ENCODE measurements at regions not wholly inside any gene's neighbourhood (a gene's known extent, or its start where the extent isn't known, plus 50 kb on each side); places are given as distances from the start of the nearest gene placed in this dataset.
"Not testable (repeated sequence)": the region's sequence is repeated elsewhere in the genome, so short reads cannot be mapped to it uniquely, and the experiment has no call there.

DNA sequence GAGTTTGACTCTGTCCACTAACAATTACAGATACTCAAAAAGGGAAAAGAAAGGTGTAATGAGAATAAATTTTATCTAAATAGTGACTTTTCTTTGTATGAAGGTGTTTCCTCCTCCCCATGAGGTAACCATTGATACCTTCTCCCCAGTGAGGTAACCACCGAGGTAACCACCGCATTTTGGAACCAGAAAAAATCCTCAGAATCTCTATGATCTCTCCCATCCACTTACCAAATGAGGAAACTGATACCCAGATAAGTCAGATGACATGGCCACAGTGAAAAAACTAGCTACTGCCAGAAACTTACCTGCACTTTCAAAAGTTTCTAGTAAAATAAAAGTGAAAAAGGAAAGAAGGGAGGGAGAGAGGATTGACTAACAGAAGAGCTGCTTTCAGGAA lies 124.0 kb upstream of the FNDC3A start:
- no peak for DNase-seq

DNA sequence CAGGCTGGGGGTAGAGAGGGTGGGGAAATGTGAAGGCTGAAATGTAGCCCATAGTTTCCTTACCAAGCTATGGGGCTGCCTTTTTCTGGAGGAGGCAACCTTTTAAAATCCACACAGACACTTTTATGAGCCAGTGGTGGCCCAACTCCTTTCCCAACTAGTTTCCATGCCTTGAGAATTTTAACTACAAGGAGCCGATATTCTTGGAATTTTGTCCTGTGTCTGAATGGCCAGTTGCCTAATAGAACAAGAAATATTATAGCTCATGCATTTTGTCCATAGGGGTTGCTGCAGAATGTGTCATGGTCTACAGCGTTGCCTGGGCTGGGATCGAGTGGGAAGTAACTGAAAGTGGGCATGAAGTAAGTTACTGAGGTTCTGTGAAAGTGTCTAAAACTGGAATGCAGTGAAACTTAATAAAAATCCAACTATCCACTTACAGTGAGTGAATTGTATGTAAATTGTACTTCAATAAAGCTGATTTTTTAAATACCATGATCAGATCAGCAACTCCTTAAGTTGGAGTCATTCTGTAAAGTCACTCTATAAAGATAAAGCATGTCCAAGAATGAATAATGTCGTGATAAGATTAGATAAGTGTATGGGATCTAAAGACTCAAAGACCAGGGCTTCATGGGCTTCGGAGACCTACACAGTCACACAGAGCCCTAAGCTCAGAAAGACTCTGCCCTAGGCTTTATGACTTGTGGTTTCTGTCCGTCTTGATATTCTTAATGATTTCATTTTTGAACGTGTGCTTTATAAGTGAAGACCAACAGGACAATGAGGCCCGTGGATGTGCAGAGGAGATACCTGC lies 122.6 kb upstream of the FNDC3A start:
- DNase-seq: no peak

DNA sequence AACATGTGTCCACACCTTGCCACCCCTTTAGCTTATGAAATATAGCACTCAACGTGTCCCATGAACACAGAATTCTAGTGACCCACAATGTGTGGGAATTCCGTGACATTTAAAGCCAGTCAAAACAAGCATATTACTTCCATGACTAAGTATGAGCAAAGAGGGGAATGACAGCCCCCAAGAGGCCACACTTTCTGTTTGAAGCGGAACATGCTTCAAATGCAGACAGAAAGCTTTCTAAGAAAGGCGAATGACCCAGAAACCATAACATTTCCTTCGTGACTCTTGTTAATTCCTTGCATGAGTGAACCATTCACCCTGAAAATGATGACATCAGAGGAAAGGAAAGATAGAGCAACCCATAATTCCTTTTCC lies 122.0 kb upstream of the FNDC3A start:
- peak; percentile 4 to 15 for DNase-seq

- no peak for DNase-seq
Observed at GRCh38 chr13:48857576-48857975, 118.1 kb upstream of the FNDC3A start.

DNA sequence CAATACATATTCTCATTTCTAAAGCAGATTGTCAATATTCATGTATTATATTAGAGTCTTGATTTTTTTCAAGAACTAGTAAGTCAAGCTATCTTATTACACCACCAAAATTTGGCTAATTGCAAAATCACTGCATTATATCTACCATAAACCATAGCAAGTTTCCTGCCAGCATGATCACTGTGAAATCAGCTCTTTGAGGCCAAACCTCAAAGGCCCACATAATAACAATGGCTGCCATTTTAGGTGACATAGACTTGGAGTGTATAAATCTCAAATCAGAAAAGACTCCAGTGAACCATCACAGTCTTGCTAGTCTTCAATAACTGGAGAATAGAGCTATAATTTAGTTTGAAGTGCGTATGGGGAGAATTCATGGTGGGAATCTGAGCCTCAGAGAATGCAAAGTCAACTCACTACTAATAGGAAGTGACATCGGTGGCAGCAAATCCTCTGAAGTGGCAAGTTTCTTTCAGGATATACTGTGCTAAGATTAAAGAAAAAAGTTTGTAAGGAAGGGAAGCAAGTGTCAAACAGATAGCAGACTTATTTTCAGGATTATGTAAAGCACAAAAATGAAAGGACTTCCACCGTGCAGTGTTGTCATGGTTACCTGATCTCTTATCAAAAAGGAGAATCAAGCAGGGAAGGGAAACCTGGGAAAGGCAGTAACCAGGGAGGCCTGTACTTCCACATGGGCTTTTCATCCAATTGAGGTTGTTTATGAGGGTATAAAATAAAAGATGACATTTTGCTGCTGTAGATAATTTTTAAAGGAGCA lies 117.4 kb upstream of the FNDC3A start:
- no peak for DNase-seq

- no peak for DNase-seq
Observed at GRCh38 chr13:48859272-48860105, 116.2 kb upstream of the FNDC3A start.

- no peak for DNase-seq
Observed at GRCh38 chr13:48860364-48860763, 115.3 kb upstream of the FNDC3A start.

- no peak for DNase-seq
Observed at GRCh38 chr13:48862572-48862971, 113.1 kb upstream of the FNDC3A start.

DNA sequence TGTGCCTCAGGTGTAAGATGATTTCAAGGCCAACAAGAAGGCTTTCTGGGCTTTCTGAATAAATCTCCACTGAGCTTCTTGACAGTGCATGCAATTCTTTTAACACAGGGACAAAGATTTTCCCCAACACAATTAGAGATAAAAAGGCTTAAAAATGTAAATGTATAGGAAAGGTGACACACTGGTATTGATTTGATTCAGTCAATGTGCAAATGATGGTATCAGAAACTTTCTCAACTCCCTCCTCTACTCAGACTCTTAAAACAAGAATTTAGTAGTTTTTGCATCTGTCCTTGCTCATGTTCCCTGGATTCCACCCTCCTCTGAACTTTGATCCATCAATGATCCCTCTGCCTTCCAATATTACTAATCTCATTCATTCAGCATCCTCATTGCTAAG lies 111.6 kb upstream of the FNDC3A start:
- DNase-seq: no peak

- no peak for DNase-seq
Observed at GRCh38 chr13:48866249-48866648, 109.5 kb upstream of the FNDC3A start.

- DNase-seq: no peak
Observed at GRCh38 chr13:48873081-48873480, 102.6 kb upstream of the FNDC3A start.

DNA sequence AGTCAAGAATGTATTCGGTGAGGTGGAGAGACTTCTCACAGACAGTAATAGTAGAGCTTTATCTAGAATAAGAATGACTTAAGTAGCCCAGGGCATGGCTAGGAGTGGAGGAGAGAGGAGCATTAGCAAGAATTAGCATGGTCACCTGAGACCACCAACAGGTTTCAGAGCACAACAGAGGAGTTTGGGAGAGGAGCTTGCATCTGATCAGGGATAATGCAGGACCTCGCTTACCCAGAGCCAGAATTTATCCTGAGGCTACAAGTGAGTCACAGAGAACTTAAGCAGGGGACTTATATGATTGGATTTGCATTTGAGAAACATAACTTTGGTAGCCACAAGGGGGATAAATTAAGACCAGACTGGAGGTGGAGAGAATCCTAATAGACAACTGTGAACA lies 102.1 kb upstream of the FNDC3A start:
- no peak for DNase-seq

DNA sequence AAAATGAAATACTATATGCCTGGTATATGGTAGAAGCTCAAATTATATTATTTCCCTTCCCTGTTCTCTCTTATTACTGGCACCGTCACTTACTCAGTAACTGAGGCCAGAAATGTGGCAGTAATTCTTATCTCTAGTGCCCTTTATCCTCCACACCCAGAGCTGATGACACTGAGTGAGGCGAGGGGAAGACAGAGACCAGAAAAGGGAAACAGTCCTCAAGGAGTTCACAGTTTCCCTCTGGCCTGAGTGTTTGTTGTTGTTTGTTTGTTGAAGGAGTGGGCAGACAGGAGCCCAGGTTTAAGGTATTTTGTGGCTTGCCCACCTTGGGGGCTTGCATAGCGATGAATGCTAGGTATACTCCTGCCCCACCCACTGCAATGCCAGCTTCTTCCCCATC lies 101.5 kb upstream of the FNDC3A start:
- DNase-seq: no peak

GRCh38 chr13:48875047-48875446 lies 100.7 kb upstream of the FNDC3A start:
- no peak for DNase-seq

DNA sequence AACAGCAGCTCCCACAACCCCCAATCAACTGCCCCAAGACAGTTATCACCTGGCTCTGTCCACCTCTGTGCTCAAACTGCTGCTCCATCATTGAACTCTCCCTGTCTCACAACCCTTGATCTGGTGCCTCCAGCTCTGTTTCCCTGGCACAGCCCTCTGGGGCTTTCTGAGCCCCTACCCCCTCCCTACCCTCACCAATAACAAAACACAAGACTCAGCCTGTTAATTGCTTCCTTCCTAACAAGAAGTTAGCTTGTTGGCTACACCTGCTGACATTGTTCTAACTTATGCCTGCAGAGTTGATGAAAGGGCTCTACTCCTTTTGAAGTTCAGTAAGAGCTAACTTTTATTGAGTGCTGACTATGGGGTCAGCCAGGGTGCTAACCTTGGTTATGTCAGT lies 99.4 kb upstream of the FNDC3A start:
- no peak for DNase-seq

GRCh38 chr13:48879432-48879831 lies 96.3 kb upstream of the FNDC3A start:
- no peak for DNase-seq

- no peak for DNase-seq
Observed at GRCh38 chr13:48879854-48880253, 95.9 kb upstream of the FNDC3A start.

DNA sequence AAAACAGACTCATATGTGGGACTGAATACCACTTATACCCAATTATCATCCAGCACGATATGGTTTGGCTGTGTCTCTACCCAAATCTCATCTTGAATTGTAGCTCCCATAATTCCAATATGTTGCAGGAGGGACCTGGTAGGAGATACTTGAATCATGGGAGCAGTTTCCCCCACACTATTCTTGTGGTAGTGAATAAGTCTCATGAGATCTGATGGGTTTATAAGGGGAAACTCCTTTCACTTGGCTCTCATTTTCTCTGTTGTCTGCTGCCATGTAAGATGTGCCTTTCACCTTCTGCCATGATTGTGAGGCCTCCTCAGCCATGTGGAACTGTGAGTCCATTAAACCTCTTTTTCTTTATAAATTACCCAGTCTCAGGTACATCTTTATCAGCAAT lies 91.9 kb upstream of the FNDC3A start:
- not testable (repeated sequence) for DNase-seq

DNA sequence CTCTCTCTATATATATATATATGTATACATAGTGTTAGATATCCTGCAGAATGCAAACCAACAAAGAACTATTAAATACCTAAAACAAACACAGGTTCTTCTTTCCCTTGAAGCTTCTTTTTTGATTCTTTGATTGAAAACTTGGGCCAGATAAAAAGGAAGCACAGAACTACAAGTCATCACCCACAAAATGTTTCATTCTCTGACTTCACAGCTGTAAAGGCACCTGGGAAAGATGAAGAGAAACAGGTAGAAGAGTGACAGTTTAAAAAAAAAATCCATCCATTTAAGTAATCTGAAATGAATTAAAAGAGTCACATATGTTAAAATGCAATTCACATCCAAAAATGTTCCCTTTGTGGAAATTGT lies 90.7 kb upstream of the FNDC3A start:
- DNase-seq: no peak

GRCh38 chr13:48888613-48889012 lies 87.1 kb upstream of the FNDC3A start:
- DNase-seq: no peak

DNA sequence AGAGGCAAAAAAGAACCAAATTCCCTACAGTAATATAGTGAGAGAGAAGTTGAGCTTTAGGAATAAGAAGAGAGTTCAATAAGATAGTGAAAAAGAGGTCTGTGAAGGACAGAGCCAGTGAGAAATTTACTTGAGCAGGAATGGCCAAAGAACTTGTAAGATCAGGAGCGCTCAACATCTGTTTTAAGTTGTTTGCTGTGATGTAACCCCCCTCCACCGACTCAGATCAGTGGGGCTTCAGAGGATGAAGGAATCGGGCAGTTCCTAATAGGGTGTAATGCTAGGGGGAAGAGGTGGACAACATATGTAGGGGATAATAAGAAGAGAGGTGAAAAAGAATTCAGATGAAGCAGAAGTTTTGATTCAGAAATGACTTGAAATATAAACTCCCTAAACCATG lies 85.3 kb upstream of the FNDC3A start:
- no peak for DNase-seq

GRCh38 chr13:48891586-48891985 lies 84.1 kb upstream of the FNDC3A start:
- no peak for DNase-seq

GRCh38 chr13:48892053-48892687 lies 83.5 kb upstream of the FNDC3A start:
- DNase-seq: no peak
